Chondrocyte (in vitro differentiated cells): ENCODE measurements at regions not wholly inside any gene's neighbourhood (a gene's known extent, or its start where the extent isn't known, plus 50 kb on each side); places are given as distances from the start of the nearest gene placed in this dataset.

Source experiments
- DNase-seq: peaks from one replicate; pipeline ENCODE4 v3.0.0; 2021; ENCODE audit warnings: mixed read lengths, low spot score
- H3K27ac Mint-ChIP-seq: one replicate; pipeline ENCODE4 v1.8.0; 2021; ENCODE audit warnings: mild to moderate bottlenecking, moderate library complexity, mixed read lengths; ENCODE audit not compliant: unreplicated experiment
- H3K27me3 Mint-ChIP-seq: 2 replicates; pipeline ENCODE4 v1.8.0; 2021; ENCODE audit warnings: low read depth, mixed read lengths
- H3K36me3 Mint-ChIP-seq: 2 replicates; pipeline ENCODE4 v1.8.0; 2021; ENCODE audit warnings: low read depth, mixed read lengths
- H3K4me1 Mint-ChIP-seq: 2 replicates; pipeline ENCODE4 v1.8.0; 2021; ENCODE audit warnings: low read depth, mild to moderate bottlenecking, mixed read lengths
- H3K4me3 Mint-ChIP-seq: one replicate; pipeline ENCODE4 v1.8.0; 2021; ENCODE audit warnings: mild to moderate bottlenecking, moderate library complexity, mixed read lengths; ENCODE audit not compliant: unreplicated experiment
- H3K9me3 Mint-ChIP-seq: 2 replicates; pipeline ENCODE4 v1.8.0; 2021; ENCODE audit warnings: low read depth, mixed read lengths
- CTCF ChIP-seq: fragments of 200-600 bp; sonication (generic); IDR thresholded peaks from 2 replicates; pipeline ENCODE4 v1.5.0; 2021; ENCODE audit warnings: antibody characterized with exemption, mild to moderate bottlenecking, moderate library complexity

- no peak for TF ChIP-seq CTCF
- H3K27me3 Mint-ChIP-seq: no peaks in the 10 kb centered on the region
- H3K4me3 Mint-ChIP-seq: no peak overlapping the region
- no peaks in the 10 kb centered on the region for H3K36me3 Mint-ChIP-seq
- no peaks in the 10 kb centered on the region for H3K4me1 Mint-ChIP-seq
- peak; percentile 66 for DNase-seq
- peaks cover 9% of the 10 kb centered on the region for H3K9me3 Mint-ChIP-seq
- H3K27ac Mint-ChIP-seq: no peak overlapping the region
Observed at GRCh38 chr10:131700506-131700905, 200.3 kb upstream of the PPP2R2D start.

- Mint-ChIP-seq H3K27ac (no peak overlapping the region), H3K27me3 (no peaks in the 10 kb centered on the region), H3K9me3 (peaks cover 6% of the 10 kb centered on the region), H3K4me3 (no peak overlapping the region), H3K36me3 (no peaks in the 10 kb centered on the region), H3K4me1 (no peaks in the 10 kb centered on the region)
- TF ChIP-seq CTCF: no peak
- DNase-seq: peak; percentile 87
Observed at GRCh38 chr10:131701131-131701947, 199.5 kb upstream of the PPP2R2D start.

- Mint-ChIP-seq H3K36me3 (no peaks in the 10 kb centered on the region), H3K9me3 (peaks cover 20% of the 10 kb centered on the region), H3K27me3 (no peaks in the 10 kb centered on the region), H3K4me1 (no peaks in the 10 kb centered on the region), H3K27ac (no peak overlapping the region), H3K4me3 (no peak overlapping the region)
- peak; percentile 78 for DNase-seq
- TF ChIP-seq CTCF: no peak
Observed at GRCh38 chr10:131702531-131703356, 198.1 kb upstream of the PPP2R2D start.

- Mint-ChIP-seq H3K36me3 (no peaks in the 10 kb centered on the region), H3K9me3 (peaks cover 23% of the 10 kb centered on the region), H3K4me3 (no peak overlapping the region), H3K27ac (no peak overlapping the region), H3K4me1 (no peaks in the 10 kb centered on the region), H3K27me3 (no peaks in the 10 kb centered on the region)
- DNase-seq: peak; percentile 73
- no peak for TF ChIP-seq CTCF
Observed at GRCh38 chr10:131703541-131703940, 197.3 kb upstream of the PPP2R2D start.

- H3K4me3 Mint-ChIP-seq: no peak overlapping the region
Observed at GRCh38 chr10:131703941-131704340, 196.9 kb upstream of the PPP2R2D start.

More at GRCh38 chr10:131703941-131704340, 196.9 kb upstream of the PPP2R2D start:
- DNase-seq: peak; percentile 69
- Mint-ChIP-seq H3K9me3 (peaks cover 22% of the 10 kb centered on the region), H3K27ac (no peak overlapping the region), H3K36me3 (no peaks in the 10 kb centered on the region), H3K4me1 (no peaks in the 10 kb centered on the region), H3K27me3 (no peaks in the 10 kb centered on the region)
- TF ChIP-seq CTCF: no peak
